ENCODE measurements at regions not wholly inside any gene's neighbourhood (a gene's known extent, or its start where the extent isn't known, plus 50 kb on each side); places are given as distances from the start of the nearest gene placed in this dataset.

DNA sequence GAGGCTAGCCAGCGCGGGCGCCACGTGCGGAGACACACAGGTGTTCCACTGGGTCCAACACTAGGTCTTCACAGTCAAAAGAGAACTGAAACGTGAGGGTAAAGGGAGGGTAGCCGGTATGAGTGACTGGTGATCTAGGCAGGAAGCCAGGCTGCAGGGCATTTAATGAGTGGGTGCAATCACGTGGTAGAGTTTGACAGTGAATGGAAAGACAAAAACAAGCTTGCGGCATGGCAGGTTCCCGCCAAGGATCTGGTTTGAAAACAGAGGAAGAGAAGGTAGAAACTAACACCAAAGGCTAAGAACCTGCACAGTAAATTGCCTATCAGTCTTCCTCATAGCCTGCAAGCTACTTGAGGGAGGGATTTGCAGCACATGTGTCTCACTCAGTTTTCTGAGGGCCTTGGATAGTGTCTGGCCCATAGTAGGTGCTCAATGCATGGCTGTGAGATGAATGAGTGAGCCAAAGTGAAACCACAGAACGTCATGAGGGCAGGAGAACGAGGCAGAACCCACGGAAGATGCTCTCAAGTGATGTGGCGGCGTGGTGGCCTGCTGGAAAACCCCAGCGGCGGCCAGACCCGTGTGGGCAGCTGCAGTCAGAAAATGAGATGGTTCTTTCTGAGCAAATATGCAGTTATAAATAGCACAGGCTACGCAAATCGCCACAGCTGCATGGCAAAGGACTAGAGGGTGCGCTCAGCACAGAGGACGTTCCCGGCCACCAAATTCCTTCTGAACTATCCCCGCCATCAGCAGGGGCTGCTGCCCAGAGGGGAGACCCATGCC lies 183.6 kb upstream of the NFE2L3 start:
- Histone ChIP-seq H3K36me3 (ENCODE audit: control insufficient read depth, insufficient read depth, low read length) (no peaks in the 10 kb centered on the region), H3K9me3 (ENCODE audit: control insufficient read depth, insufficient read depth, low read length) (no peaks in the 10 kb centered on the region), H3K9ac (ENCODE audit: low read depth, low read length) (no peak overlapping the region), H3K4me3 (ENCODE audit: low read depth, low read length) (no peak overlapping the region), H3K4me1 (ENCODE audit: control insufficient read depth, insufficient read depth, low read length) (no peaks in the 10 kb centered on the region), H3K27me3 (ENCODE audit: control insufficient read depth, insufficient read depth, low read length) (no peaks in the 10 kb centered on the region)

DNA sequence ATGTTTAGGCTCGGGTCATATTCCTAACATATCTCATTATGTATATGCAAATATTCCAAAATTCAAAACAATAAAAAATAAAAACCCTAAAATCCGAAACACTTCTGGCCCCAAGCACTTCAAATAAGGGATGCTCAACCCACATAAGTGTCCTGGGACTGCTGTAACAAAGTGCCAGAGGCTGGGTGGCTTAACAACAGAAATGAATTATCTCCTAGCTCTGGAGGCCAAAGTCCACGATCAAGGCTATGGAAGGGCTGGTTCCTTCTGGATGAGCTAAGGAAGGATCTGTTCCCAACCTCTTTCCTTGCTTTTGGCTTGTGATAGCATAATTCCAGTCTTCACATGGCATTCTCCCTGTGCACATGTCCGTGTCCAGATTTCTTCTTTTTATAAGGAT lies 181.6 kb upstream of the NFE2L3 start:
- Histone ChIP-seq H3K4me1 (ENCODE audit: control insufficient read depth, insufficient read depth, low read length) (no peaks in the 10 kb centered on the region), H3K27me3 (ENCODE audit: control insufficient read depth, insufficient read depth, low read length) (no peaks in the 10 kb centered on the region), H3K9ac (ENCODE audit: low read depth, low read length) (no peak overlapping the region)

DNA sequence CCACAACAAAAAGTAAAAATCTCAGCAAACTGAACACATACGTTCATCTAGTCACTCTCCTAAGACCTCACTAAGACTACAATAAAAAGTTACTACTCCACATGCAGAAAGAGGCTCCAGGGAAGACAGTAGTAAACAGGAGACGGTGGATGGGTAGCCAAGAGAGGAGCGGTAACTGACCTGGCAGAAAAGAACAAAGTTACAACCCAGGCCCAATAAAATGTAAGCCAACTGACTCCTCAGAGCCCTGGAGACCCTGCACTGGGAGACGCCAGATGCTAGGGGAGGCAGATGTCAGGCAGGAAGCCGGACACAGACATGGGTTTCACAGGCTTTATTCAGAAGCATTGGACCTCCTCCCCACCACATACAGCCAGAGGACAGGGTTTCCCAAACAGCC lies 181.1 kb upstream of the NFE2L3 start:
- no peaks in the 10 kb centered on the region for H3K36me3 ChIP-seq (ENCODE audit: control insufficient read depth, insufficient read depth, low read length)
- H3K9ac ChIP-seq (ENCODE audit: low read depth, low read length) = no peak overlapping the region

More for the DNA sequence above, 181.6 kb upstream of the NFE2L3 start:
- Histone ChIP-seq H3K9me3 (ENCODE audit: control insufficient read depth, insufficient read depth, low read length) (no peaks in the 10 kb centered on the region), H3K4me3 (ENCODE audit: low read depth, low read length) (no peak overlapping the region), H3K36me3 (ENCODE audit: control insufficient read depth, insufficient read depth, low read length) (no peaks in the 10 kb centered on the region)

DNA sequence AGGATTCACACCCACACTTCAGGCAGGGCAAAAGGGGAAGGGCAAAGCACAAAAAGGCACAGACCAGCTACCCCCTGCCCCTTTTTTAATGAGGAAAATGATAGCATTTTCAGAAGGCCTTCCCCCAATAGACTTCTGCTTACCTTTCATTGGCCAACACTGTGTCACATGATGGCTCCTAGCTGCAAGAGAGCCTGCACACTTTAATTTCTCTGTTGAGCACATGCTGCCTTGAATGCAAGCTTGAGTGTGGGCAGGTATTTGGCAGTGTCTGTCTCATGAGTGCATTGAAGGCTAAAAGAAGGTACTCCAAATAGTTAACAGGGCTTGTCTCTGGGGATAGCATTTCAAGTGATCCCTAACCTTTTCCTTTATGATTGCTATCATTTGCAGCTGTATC lies 175.4 kb upstream of the NFE2L3 start:
- Histone ChIP-seq H3K36me3 (ENCODE audit: control insufficient read depth, insufficient read depth, low read length) (no peaks in the 10 kb centered on the region), H3K4me1 (ENCODE audit: control insufficient read depth, insufficient read depth, low read length) (no peaks in the 10 kb centered on the region), H3K9me3 (ENCODE audit: control insufficient read depth, insufficient read depth, low read length) (no peaks in the 10 kb centered on the region), H3K27me3 (ENCODE audit: control insufficient read depth, insufficient read depth, low read length) (no peaks in the 10 kb centered on the region), H3K4me3 (ENCODE audit: low read depth, low read length) (no peak overlapping the region), H3K9ac (ENCODE audit: low read depth, low read length) (no peak overlapping the region)

More for the DNA sequence above, 181.1 kb upstream of the NFE2L3 start:
- H3K4me3 ChIP-seq (ENCODE audit: low read depth, low read length) = no peak overlapping the region
- H3K9me3 ChIP-seq (ENCODE audit: control insufficient read depth, insufficient read depth, low read length) = no peaks in the 10 kb centered on the region
- no peaks in the 10 kb centered on the region for H3K4me1 ChIP-seq (ENCODE audit: control insufficient read depth, insufficient read depth, low read length)
- H3K27me3 ChIP-seq (ENCODE audit: control insufficient read depth, insufficient read depth, low read length) = no peaks in the 10 kb centered on the region

DNA sequence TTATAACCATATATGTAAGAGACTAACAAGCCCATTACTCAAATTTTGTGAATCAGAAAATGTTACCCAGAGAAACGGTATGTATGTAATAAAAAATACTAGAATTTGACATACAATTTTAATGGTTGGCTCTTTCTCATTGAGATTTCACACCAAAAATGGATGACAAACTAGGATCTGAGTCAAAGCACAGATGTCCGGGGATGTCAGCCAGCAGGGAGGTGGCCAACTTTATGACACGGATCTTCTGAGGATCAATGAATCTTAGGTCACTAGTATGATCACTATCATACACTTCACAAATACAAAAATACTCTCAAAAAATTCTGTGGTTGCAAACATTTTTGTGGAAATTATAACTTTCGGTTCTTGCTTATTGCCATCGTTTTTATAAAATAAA lies 173.5 kb upstream of the NFE2L3 start:
- Histone ChIP-seq H3K27me3 (ENCODE audit: control insufficient read depth, insufficient read depth, low read length) (no peaks in the 10 kb centered on the region), H3K9ac (ENCODE audit: low read depth, low read length) (no peak overlapping the region), H3K4me1 (ENCODE audit: control insufficient read depth, insufficient read depth, low read length) (no peaks in the 10 kb centered on the region), H3K4me3 (ENCODE audit: low read depth, low read length) (no peak overlapping the region), H3K36me3 (ENCODE audit: control insufficient read depth, insufficient read depth, low read length) (no peaks in the 10 kb centered on the region), H3K9me3 (ENCODE audit: control insufficient read depth, insufficient read depth, low read length) (no peaks in the 10 kb centered on the region)

DNA sequence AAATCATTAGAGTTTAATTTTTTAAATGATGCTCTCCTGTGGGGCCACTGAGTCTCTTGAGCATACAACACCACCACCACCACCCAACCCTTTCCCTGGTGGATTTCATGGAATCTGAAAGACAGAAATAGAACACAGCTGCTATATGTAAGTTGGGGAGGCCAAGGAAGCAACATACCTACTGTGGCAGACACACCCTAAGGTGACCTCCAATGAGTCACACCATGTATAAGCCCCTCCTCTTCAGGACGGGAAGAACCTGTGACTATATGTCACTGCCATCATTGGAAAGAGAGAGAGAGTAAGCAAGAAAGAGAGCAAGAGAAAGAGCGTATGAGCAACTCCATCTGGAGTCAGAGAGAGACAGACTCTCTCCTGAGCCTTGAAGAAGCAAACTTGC lies 172.4 kb upstream of the NFE2L3 start:
- H3K36me3 ChIP-seq (ENCODE audit: control insufficient read depth, insufficient read depth, low read length) = no peaks in the 10 kb centered on the region
- no peaks in the 10 kb centered on the region for H3K27me3 ChIP-seq (ENCODE audit: control insufficient read depth, insufficient read depth, low read length)
- H3K4me1 ChIP-seq (ENCODE audit: control insufficient read depth, insufficient read depth, low read length) = no peaks in the 10 kb centered on the region
- H3K9ac ChIP-seq (ENCODE audit: low read depth, low read length) = no peak overlapping the region
- H3K4me3 ChIP-seq (ENCODE audit: low read depth, low read length) = no peak overlapping the region
- no peaks in the 10 kb centered on the region for H3K9me3 ChIP-seq (ENCODE audit: control insufficient read depth, insufficient read depth, low read length)

DNA sequence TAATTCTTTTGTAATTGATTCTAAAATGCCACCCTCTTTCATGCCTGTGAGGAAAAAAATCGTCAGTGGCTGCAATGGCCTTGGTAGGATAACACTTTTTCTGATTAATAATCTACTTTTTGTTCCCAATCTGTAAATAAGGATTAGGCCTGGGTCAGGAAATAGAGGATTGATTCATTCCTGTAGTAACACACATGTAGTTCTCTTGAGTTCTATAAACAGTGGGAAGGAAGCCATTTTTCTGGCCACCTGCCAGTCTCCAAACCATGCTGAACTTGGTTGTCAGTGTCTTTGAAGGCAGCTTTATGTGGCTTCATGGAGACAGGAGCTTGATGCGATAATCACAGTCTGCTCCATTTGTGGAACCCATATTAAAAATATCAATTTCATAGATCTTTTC lies 169.3 kb upstream of the NFE2L3 start:
- H3K4me1 ChIP-seq (ENCODE audit: control insufficient read depth, insufficient read depth, low read length) = no peaks in the 10 kb centered on the region
- H3K4me3 ChIP-seq (ENCODE audit: low read depth, low read length) = no peak overlapping the region
- no peaks in the 10 kb centered on the region for H3K9me3 ChIP-seq (ENCODE audit: control insufficient read depth, insufficient read depth, low read length)
- no peaks in the 10 kb centered on the region for H3K36me3 ChIP-seq (ENCODE audit: control insufficient read depth, insufficient read depth, low read length)
- H3K27me3 ChIP-seq (ENCODE audit: control insufficient read depth, insufficient read depth, low read length) = no peaks in the 10 kb centered on the region
- H3K9ac ChIP-seq (ENCODE audit: low read depth, low read length) = no peak overlapping the region

DNA sequence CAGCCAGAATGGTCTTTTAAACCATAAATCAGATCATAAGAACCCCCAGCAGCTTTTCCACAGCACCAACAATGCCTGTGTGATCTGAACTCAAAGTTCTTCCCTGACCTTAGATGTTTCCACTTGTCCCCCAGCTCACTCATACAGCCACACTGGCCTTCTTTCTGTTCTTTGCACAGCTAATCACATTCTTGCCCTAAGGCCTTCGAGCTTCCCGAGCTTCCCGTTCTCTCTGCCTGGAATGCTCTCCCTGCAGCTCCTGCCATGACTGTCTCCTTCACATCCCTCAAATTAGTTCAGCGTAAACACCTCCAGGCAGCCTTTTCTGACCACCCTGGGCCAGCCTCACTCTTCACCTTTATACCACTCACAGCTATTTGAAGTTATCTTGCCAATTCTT lies 166.8 kb upstream of the NFE2L3 start:
- Histone ChIP-seq H3K36me3 (ENCODE audit: control insufficient read depth, insufficient read depth, low read length) (no peaks in the 10 kb centered on the region), H3K4me1 (ENCODE audit: control insufficient read depth, insufficient read depth, low read length) (no peaks in the 10 kb centered on the region), H3K9ac (ENCODE audit: low read depth, low read length) (no peak overlapping the region), H3K9me3 (ENCODE audit: control insufficient read depth, insufficient read depth, low read length) (no peaks in the 10 kb centered on the region), H3K4me3 (ENCODE audit: low read depth, low read length) (no peak overlapping the region), H3K27me3 (ENCODE audit: control insufficient read depth, insufficient read depth, low read length) (no peaks in the 10 kb centered on the region)

DNA sequence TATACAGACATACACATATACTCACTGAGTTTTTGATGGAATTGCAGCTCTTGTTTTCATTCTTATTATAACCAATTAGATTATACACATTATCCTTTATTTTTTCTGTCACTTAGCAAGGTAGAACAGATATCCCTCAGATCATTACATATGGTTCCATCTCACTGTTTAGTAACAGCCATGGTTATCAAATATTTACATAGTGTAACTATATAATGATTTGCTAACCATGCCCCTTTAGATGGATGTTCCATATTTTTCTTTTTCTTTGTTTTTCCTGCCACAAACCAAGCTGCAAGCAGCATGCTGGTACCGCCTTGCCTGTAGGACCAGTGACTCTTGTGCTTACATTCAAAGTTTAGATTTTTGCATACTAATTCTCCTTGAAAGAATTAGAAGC lies 163.4 kb upstream of the NFE2L3 start:
- H3K36me3 ChIP-seq (ENCODE audit: control insufficient read depth, insufficient read depth, low read length) = no peaks in the 10 kb centered on the region
- no peaks in the 10 kb centered on the region for H3K27me3 ChIP-seq (ENCODE audit: control insufficient read depth, insufficient read depth, low read length)
- H3K9ac ChIP-seq (ENCODE audit: low read depth, low read length) = no peak overlapping the region
- H3K4me3 ChIP-seq (ENCODE audit: low read depth, low read length) = no peak overlapping the region
- no peaks in the 10 kb centered on the region for H3K4me1 ChIP-seq (ENCODE audit: control insufficient read depth, insufficient read depth, low read length)
- no peaks in the 10 kb centered on the region for H3K9me3 ChIP-seq (ENCODE audit: control insufficient read depth, insufficient read depth, low read length)

DNA sequence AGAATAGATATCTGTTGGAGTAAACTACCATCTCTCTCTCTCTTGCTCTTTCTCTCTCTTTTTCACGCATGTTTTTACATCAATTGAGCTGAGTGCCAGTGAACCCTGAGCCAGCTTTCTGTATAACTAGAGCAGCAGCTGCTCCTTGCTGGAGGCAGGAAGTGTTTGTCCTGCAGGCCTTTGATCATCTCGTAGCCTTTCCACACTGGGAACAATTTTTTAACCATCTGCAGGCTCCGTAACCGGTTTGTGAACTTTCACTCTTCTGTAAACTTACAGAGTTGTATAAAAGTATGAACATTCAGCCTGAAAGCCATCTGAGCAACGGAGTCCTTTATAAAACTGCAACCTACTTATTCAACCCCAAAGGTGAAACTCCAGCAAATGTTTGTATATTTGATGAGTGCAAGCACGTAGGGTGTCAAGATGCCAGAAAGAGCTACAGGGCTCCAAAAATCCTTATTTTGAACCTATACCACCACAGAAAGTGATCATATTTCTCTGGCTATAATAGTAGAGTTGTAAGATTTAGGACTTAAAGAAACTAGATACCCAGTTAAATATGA lies 162.8 kb upstream of the NFE2L3 start:
- no peaks in the 10 kb centered on the region for H3K27me3 ChIP-seq (ENCODE audit: control insufficient read depth, insufficient read depth, low read length)

DNA sequence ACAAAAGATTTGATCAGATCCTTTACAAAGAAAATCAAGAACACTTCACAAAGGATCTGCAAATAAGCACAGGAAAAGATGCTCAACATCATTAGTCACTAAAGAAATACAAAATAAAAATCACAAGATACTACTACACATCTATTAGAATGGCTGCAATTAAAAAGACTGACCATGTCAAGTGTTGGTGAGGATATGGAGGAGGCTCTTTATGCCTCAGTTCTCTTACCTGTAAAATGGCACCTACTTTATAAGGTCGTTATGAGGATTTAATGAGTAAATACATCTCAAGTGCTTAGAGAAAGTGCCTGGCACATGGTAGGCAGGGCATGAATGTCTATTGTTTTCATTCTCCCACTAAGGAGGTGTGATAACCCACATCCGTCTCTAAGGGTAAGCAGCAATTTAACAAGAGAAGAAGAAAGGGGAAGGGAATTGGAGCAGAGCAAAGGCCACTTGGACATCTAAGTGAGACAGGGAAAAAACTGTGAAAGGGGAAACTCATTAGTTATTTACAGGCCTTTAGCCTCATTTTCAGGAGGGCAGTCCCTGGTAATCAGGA lies 157.5 kb upstream of the NFE2L3 start:
- no peaks in the 10 kb centered on the region for H3K4me1 ChIP-seq (ENCODE audit: control insufficient read depth, insufficient read depth, low read length)

More for the DNA sequence above, 162.8 kb upstream of the NFE2L3 start:
- Histone ChIP-seq H3K4me1 (ENCODE audit: control insufficient read depth, insufficient read depth, low read length) (no peaks in the 10 kb centered on the region), H3K9ac (ENCODE audit: low read depth, low read length) (no peak overlapping the region), H3K36me3 (ENCODE audit: control insufficient read depth, insufficient read depth, low read length) (no peaks in the 10 kb centered on the region), H3K4me3 (ENCODE audit: low read depth, low read length) (no peak overlapping the region), H3K9me3 (ENCODE audit: control insufficient read depth, insufficient read depth, low read length) (no peaks in the 10 kb centered on the region)

DNA sequence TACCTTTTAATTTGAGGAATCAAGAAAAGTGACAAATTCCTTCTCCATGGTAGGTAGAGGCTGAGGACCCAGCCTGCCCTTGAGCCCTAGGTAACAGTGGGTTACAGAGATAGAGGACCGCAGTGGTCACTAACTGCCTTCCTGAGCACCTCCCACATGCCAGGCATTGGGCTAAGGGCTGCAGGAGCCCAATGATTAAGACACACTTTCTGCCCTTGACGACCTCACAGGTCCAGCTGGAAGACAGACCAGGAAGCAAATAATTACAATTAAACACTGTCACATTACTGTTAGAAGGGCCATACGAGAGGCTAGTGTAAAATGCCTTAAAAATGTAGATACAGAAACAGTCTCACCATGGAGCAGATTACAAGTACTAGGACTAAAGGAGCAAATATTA lies 156.8 kb upstream of the NFE2L3 start:
- no peaks in the 10 kb centered on the region for H3K36me3 ChIP-seq (ENCODE audit: control insufficient read depth, insufficient read depth, low read length)
- H3K9me3 ChIP-seq (ENCODE audit: control insufficient read depth, insufficient read depth, low read length) = no peaks in the 10 kb centered on the region
- no peak overlapping the region for H3K4me3 ChIP-seq (ENCODE audit: low read depth, low read length)
- no peaks in the 10 kb centered on the region for H3K4me1 ChIP-seq (ENCODE audit: control insufficient read depth, insufficient read depth, low read length)
- H3K9ac ChIP-seq (ENCODE audit: low read depth, low read length) = no peak overlapping the region
- no peaks in the 10 kb centered on the region for H3K27me3 ChIP-seq (ENCODE audit: control insufficient read depth, insufficient read depth, low read length)

More for the DNA sequence above, 157.5 kb upstream of the NFE2L3 start:
- Histone ChIP-seq H3K9me3 (ENCODE audit: control insufficient read depth, insufficient read depth, low read length) (no peaks in the 10 kb centered on the region), H3K4me3 (ENCODE audit: low read depth, low read length) (no peak overlapping the region), H3K36me3 (ENCODE audit: control insufficient read depth, insufficient read depth, low read length) (no peaks in the 10 kb centered on the region), H3K27me3 (ENCODE audit: control insufficient read depth, insufficient read depth, low read length) (no peaks in the 10 kb centered on the region), H3K9ac (ENCODE audit: low read depth, low read length) (no peak overlapping the region)

Measured in iPS-15b (cell line).